Suprapubic skin (tissue), 4 donors: ENCODE measurements at regions not wholly inside any gene's neighbourhood (a gene's known extent, or its start where the extent isn't known, plus 50 kb on each side); places are given as distances from the start of the nearest gene placed in this dataset.
"Not testable (repeated sequence)": the region's sequence is repeated elsewhere in the genome, so short reads cannot be mapped to it uniquely, and the experiment has no call there.

Experiments used
- POLR2A ChIP-seq, 2 donors: fragments of 450-650 bp; IDR thresholded peaks; one replicate each; pipeline ENCODE4 v1.6.1; 2017; ENCODE audit warnings: antibody characterized with exemption in 2 of 2, mild to moderate bottlenecking in 2 of 2, moderate library complexity in 2 of 2
- POLR2AphosphoS5 ChIP-seq, 3 donors: sonication (generic); formaldehyde crosslinking; IDR thresholded peaks; one replicate each; pipeline ENCODE4 v1.6.1; 2017; ENCODE audit warnings: antibody characterized with exemption in 3 of 3
- TF ChIP-seq, protein P1 (sequence below), 2 donors: fragments of 200-600 bp in 1 of 2; fragments of 450-650 bp in 1 of 2; sonication (generic) in 1 of 2; IDR thresholded peaks; one replicate each; pipeline ENCODE4 v1.5.1; 2016 to 2019; ENCODE audit warnings: antibody characterized with exemption in 2 of 2, mild to moderate bottlenecking in 1 of 2, moderate library complexity in 1 of 2

DNA sequence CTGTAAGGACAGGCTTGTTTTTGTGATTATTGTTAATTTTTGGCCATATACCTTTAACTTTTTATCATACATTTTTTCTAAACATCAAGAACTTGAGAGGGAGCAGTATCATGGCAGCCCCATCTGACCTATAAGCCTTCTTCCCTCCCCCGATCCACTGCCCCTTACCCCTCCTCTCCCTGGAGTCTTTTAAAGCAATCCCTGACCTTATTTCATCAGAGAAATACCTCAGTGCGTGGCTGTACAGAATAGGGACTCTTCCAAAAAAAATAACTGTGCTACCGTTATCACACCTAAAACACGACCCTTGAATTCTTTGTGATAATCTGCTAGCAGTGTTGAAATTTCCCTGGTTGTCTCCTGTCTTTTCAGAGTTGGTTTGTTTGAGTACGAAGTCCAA lies 4448.7 kb upstream of the TPTE start:
- TF ChIP-seq, protein P1, sequence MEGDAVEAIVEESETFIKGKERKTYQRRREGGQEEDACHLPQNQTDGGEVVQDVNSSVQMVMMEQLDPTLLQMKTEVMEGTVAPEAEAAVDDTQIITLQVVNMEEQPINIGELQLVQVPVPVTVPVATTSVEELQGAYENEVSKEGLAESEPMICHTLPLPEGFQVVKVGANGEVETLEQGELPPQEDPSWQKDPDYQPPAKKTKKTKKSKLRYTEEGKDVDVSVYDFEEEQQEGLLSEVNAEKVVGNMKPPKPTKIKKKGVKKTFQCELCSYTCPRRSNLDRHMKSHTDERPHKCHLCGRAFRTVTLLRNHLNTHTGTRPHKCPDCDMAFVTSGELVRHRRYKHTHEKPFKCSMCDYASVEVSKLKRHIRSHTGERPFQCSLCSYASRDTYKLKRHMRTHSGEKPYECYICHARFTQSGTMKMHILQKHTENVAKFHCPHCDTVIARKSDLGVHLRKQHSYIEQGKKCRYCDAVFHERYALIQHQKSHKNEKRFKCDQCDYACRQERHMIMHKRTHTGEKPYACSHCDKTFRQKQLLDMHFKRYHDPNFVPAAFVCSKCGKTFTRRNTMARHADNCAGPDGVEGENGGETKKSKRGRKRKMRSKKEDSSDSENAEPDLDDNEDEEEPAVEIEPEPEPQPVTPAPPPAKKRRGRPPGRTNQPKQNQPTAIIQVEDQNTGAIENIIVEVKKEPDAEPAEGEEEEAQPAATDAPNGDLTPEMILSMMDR (IDR thresholded peaks at IDR 0.05): not testable (repeated sequence)
- TF ChIP-seq POLR2AphosphoS5, POLR2A (IDR thresholded peaks at IDR 0.05): not testable (repeated sequence)
